HG03571 (cell line): ENCODE measurements at regions not wholly inside any gene's neighbourhood (a gene's known extent, or its start where the extent isn't known, plus 50 kb on each side); places are given as distances from the start of the nearest gene placed in this dataset.
"Not testable (repeated sequence)": the region's sequence is repeated elsewhere in the genome, so short reads cannot be mapped to it uniquely, and the experiment has no call there.

ENCODE experiments used
- ATAC-seq: cut with Tn5 transposase; IDR thresholded peaks from one replicate; pipeline ENCODE4 v1.9.1; 2021; ENCODE audit not compliant: unreplicated experiment

DNA sequence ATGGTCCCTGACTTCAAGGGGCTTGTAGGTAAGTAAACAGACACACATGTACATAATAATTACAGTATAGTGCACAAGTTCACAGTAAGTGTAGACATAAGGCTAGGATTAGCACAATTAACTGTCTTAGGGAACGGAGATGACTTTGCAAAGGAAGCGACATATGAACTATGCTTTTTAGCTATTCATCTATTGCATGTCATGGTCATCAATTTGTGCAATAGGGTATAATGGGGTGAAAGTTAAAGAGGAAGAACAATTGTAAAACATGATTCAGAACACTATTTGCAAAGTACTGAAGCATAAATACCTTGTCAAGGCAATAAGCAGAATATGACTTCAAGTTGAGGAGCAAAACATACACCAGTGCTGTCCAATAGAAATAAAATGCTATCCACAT, 112.3 kb upstream of the SLC8A1 start:
- ATAC-seq = no peak

DNA sequence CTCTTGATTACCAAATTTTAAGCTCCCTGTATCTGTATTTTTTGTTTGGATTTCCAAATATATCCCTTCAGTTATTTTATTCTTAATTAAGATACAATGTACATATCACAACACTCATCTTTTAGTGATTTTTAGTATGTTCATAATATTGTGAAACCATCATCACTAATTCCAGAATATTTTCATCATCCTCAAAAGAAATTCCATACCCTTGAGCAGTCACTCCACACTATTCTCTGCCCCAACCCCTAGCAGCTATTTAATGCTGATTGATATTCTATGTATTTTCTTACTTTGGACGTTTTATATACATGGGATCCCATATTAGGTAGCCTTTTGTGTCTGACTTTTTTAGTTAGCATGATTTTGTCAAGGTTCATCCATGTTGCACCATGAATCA, 127.4 kb upstream of the SLC8A1 start:
- ATAC-seq = no peak

DNA sequence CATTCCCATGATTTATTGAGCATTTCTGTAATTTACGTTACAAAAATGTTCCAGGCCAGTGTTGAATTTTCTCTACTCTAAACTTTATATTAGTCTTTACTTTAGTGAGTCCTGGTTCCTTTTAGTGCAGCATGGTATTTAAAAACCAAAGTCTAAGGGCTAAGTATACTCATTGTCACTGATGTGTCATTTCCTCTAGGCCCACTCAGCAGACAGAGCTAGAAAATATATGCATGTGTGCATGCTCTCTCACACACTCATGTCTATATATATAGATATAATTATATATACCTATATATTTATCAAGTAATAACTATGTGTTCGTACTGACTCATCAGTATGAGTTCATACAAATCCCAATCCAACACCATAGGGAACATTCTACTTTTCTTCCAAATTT, 132.5 kb upstream of the SLC8A1 start:
- no peak for ATAC-seq

- ATAC-seq = no peak
Observed at GRCh38 chr2:40591774-40592173, 139.9 kb upstream of the SLC8A1 start.

DNA sequence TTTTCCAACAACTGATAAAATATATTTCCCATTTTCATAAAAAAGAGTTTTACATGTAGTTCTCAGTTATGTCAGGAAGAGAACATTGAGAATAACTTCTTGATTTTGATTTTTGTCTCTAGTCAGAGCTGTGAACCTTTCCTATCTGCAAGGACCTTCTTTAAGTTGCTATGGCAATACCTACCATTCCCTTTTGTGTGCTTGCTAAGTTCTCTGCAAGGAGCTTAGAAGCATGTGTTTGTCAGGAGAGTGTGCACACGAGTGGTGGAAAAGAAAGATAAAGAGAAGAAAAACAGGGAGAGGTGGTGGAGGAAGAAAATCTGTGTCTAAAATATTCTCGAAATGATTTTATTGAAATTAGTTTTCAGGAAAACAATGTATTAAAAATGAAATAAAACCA, 140.3 kb upstream of the SLC8A1 start:
- no peak for ATAC-seq

DNA sequence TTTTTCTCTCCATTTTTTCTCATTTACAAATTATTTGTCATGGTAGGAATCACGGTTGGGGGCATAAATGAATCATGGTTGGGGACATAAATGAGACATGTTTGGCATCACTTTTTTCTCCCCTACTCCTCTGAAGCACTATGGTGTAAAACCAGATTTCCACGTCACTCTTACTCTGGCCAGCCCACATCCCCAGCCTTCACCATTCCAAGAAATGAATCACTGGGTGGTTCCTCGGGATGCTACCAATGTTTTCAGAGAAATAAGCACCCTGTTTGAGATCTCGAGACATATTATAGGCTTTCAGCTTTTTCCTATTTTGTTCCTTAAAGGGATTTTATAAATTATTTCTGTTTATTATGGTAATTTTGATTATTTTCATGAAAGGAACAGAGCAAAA, 155.0 kb upstream of the SLC8A1 start:
- ATAC-seq = no peak

DNA sequence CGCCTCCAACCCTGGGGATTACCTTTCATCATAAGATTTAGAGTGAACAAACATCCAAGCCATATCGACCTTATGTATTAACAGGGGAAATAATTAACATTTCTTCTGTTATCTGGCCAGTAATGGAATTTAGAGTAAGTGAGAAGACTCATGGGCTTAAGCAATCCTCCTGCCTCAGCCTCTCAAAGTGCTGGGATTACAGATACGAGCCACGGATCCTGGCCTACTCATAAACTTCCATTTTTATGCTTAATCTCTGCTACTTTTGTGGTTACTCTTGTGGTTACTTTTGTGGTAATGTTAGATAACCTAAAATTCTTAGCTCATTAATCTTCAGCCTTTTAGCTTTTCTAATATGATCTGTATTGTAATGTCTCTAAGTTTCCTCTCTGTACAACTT, 159.3 kb upstream of the SLC8A1 start:
- no peak for ATAC-seq

GRCh38 chr2:40625849-40626248, 174.0 kb upstream of the SLC8A1 start:
- ATAC-seq = no peak

DNA sequence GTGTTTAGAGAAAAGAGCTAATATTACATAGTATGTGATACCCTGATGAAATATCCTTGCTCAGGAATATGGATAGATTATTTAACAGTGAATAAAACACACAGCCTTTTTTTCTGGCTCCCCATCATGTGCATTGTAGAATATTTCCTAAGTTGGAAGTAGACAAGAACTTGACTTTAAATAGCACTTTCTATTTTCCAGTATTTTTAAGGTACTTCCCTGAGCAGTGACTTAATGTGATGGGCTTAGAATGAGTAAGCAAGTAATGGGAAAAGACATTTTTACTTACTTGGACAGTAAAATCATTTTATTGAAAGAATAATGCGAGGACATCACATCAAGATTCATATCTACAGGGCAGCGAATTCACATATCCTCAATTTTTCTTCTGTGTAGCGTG, 176.7 kb upstream of the SLC8A1 start:
- no peak for ATAC-seq

- no peak for ATAC-seq
Observed at GRCh38 chr2:40629768-40630434, 178.0 kb upstream of the SLC8A1 start.

DNA sequence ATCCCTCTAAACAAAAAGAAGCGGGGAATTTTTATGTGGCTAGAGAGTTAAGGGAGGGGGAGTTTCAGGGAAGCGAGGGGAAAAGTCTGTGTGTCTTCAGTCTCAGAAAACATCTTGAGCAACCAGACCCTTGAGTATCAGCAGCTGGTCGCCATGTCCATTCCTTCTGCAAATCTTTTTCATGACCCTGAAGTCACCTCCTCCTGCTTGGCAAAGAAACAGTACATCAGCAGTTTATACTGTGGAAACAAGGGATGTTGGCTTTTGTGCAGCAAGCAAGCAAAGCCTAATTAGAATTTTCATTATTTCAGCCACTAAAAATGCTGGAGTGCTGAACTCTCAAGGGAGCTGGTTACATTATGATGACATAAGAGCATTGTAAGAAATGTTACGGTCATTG, 187.4 kb upstream of the SLC8A1 start:
- ATAC-seq = no peak

DNA sequence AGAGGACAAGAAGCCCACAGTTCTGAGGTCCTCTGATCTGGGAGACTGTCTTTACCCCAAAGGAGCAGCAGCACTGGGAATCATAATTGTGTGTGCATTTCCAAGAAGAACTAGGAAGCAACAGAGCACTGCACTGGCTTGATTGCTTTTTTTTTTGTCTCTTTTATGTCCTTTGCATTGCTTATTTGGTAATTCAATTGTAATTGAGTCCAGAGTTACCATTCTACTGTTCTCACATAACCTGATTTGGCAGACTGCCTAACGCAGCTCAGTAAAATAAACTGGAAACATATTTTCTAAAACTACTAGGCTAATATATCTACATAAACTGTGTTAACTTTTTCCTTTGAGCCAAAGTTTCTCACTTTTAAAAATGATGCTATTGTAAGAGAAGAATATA, 190.3 kb upstream of the SLC8A1 start:
- no peak for ATAC-seq

DNA sequence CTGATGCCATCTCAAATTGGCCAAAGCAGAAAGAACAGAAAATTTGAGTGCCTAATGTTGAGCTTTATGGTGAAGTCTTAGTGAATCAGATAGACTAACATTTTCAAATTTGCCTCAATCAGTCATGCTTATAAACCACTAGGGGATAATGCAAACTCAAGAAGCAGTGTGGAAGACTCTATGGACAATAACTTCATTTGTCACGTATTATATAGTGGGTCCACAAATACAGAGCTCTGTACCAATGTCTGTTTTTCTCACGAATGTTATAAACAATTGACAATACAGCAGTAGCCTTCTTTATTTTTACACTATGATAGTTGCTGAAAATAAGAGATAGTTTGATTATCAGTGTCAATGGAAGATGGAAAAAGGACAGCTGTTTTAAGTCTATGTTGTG, 190.8 kb upstream of the SLC8A1 start:
- no peak for ATAC-seq

DNA sequence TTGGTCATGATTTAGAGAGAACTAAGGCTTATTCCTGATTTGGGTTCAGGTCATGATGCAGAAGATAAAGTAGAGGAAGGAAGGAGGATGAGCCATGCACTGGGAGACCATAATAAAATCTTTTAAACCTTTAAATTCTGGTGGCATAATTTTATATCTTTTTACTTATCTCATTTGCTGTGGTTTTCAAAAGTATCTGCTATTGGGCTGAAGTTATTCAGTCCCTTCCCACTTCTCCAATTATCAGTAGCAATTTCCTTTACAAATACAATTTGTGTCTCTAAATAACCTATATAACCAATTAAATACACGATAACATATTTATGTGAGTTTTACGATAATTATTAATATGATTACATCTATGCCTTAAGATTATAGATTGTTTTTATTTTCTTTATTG, 194.8 kb upstream of the SLC8A1 start:
- no peak for ATAC-seq

DNA sequence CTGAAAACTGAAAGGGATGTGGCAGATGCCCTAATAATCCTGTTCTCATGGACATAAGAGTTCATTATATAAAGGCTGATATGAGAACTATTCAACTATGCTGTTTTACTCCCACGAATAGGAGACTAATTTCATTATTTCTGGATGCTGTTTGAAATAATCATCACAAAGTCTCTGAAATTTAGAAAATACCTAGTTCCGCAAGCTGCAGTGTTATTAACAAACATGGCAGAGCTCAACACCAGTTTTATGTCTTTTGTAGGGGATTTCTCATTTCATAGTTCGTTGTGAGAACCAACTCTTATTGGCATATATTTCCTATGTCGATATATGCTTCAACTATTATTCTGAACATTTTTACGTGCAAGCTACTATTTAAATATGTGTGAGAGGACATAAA, 200.3 kb upstream of the SLC8A1 start:
- ATAC-seq = no peak

- ATAC-seq = no peak
Observed at GRCh38 chr2:40653829-40654228, 201.9 kb upstream of the SLC8A1 start.

DNA sequence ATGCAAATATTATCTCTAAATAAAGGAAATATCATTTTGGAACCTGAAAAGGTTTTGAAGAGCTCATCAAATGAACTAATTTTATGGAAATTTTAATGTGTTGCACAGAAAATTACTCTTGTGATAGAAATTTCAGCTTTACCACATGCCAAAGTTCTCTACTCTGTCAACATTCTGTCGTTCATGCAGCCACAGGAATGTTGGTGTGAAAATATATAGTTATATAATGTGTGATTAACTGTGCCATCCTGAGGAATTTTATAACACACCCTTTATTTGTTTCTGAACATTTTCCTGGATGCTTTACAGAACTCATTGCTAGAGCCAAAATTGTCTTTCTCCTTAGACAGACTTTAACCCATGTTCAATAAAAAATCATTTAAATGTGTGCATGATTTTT, 202.5 kb upstream of the SLC8A1 start:
- ATAC-seq = no peak

GRCh38 chr2:40658941-40659340, 207.1 kb upstream of the SLC8A1 start:
- ATAC-seq = no peak

DNA sequence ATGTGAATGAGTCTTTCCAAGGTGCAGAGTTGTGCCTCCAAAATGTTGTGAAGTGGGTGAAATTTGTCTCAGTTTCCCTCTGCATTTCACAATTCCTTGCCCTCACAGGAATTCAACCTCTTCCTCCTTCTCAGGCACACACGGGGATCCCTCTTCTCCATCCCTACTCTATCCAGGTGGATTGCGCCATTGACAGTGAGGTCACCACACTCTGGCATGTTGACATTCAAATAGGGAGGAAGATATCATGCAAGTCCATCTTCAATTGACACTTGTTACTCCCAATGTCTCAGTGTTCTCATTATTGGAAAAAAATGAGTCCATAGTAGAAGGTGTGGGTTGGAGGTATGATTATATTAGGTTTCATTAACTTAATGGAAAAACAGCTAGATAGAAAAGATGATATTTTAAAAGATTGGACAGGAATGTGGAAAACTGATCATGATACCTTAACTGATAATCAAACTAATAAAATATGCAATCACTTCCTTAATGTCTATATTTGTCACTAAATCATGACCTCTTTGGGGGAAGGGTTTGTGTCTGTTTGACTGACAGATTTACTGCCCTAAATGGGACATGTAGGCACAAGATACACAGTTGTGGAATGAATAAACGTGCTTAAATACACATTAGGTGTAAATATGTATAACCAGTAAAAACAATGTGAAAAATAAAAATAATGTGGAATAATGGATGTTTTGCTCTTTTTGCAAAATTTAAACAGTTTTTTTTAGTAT, 213.8 kb upstream of the SLC8A1 start:
- no peak for ATAC-seq

DNA sequence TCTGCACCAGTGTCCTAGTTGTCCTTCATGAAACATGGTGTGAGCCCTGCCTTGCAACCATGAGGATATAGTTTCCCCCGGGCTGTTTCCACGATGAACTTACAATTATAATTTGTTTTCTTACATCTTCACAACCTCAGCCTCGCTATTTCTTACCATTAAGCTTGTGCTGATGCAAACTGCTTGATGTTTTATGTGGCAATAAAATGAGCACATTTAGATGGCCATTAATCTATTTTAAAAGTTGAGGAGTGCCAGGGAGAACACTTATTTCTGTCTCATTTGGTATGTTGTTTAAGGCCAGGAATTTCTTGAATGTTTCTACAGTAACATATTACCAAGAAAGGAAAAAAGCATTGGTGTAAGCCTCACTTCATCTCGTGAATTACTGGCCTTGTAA, 214.5 kb upstream of the SLC8A1 start:
- ATAC-seq = no peak

- no peak for ATAC-seq
Observed at GRCh38 chr2:40668425-40668824, 216.5 kb upstream of the SLC8A1 start.

DNA sequence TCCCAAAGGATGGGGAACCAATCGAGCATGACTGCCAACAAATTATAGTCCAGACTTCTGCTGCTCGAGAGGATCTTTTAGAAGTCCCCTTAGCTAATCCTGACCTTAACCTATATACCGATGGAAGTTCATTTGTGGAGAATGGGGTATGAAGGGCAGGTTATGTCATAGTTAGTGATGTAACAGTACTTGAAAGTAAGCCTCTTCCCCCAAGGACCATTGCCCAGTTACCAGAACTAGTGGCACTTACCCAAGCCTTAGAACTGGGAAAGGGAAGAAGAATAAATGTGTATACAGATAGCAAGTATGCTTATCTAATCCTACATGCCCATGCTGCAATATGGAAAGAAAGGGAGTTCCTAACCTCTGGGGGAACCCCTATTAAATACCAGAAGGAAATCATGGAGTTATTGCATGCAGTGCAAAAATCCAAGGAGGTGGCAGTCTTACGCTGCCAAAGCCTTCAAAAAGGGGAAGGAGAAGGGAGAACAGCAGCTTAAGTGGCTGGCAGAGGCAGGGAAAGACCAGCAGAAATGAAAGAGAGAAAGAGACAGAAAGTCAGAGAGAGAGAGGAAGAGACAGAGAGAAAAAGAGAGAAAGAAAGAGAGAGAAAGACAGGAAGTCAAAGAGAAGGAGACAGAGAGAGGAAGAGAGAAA, 224.4 kb upstream of the SLC8A1 start:
- not testable (repeated sequence) for ATAC-seq
